HG03108 (cell line): ENCODE measurements at regions not wholly inside any gene's neighbourhood (a gene's known extent, or its start where the extent isn't known, plus 50 kb on each side); places are given as distances from the start of the nearest gene placed in this dataset.

ENCODE experiments used
- ATAC-seq: cut with Tn5 transposase; IDR thresholded peaks from one replicate; pipeline ENCODE4 v1.9.1; 2021; ENCODE audit warnings: moderate library complexity; ENCODE audit not compliant: unreplicated experiment

DNA sequence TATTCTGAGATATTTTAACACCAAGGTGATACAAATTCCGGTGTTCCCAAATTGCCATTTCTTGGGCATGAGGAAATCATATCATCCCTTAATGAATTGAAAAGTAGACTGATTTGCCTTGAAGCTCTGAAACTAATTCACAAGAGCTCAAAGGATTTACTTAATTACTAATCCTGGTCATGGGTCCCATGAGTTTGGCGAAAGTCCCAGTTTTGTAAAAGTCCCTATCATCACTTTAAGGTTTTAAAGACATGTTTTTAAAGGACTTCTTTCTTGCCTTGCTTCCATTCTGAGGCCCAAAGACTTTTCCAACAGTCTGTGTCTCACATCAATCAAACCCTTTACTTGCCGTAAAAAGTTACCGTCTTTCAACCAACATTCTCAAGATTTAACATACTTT is 377.9 kb downstream of the DNAJB9 start:
- no peak for ATAC-seq

DNA sequence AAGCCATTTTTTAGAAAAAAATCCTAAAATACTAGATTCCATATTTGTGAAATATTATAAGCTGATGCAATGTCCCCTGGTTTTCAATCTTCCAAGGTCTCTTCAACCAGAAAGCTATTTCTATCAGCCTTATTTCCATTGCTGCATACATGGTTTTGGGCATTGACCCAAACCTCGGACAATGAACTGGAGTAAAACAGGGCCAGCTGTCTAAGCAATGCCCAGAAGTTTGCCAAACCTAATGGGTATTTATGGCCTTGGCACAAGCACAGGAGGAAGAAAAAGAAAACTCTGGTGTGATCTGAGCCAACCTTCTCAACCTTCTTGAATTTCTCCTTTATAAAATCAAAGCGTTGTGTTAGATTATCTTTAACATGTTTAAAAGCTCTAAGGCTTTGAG is 402.3 kb downstream of the DNAJB9 start:
- no peak for ATAC-seq

DNA sequence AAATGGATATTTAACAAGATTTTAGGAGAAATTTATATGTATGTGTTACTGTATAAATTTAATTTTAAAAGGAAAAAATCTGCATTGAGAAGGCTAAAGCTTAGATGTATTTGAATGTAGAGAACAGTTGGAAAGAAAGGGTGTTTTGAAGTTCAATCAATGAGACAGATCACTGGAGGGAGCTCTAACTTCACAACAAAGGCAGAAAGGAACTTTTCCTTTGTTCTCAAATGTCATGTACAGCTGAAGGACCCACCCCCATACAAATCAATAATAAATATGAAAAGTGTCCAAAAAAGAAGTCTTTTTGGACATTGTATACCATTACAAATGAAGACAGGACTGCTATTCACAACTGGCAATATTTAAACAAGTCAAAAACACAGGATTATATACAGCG is 403.4 kb downstream of the DNAJB9 start:
- no peak for ATAC-seq

DNA sequence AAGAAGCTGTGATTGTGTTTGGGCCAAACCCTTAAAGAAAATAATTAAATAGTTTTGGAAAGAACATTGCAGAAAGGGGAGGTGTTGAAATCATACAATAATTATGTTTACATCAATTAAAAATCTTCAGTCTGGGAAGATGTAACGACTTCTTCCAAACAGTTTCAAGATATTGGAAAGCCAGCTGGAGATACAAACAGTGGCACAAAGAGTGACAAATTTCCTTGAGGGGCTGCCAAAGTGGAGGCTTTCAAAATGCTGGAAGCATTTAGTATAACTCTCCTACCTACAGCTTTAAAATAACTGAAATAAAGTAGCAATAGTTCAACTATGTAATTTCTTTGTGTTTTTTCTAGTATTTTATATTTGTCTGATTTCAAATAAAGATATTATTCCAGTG is 405.0 kb downstream of the DNAJB9 start:
- ATAC-seq = no peak

DNA sequence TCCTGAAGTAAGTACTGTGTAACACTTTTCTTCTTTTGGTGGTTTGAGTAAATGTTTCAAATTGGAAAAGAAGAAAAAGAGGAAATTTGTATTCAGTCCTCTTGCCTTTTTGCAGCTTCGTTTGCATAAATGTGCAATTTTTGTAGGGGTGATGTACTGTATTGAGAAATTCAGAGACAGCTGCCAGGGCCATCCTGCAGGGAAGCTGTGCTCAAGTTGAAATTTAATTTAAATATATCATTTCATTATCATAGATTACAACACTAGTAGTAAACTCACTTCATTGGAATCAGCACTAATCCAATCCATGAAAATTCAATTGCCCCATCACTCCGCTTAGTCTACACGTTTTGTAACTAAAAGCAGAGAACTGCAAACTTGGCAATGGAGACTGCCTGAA is 415.4 kb downstream of the DNAJB9 start:
- ATAC-seq = no peak

DNA sequence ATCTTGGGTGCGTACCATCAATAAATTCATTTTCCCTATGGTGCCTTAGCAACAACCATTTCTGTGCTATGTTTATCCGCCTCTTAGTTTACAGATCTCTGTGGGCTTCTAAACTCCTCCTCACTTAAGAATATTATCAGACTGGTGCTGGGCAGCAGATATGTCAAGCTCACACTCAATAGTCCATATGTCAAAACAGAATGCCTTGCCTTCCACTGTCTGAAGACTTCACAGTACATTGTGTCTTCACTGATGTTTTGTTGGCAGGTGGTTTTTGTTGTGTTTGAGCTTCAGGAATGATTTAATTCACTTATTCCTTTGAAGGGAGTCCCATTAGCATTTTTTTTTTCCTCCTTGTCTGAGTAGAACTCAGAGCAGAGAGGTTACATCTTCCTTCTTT is 419.6 kb downstream of the DNAJB9 start:
- no peak for ATAC-seq

DNA sequence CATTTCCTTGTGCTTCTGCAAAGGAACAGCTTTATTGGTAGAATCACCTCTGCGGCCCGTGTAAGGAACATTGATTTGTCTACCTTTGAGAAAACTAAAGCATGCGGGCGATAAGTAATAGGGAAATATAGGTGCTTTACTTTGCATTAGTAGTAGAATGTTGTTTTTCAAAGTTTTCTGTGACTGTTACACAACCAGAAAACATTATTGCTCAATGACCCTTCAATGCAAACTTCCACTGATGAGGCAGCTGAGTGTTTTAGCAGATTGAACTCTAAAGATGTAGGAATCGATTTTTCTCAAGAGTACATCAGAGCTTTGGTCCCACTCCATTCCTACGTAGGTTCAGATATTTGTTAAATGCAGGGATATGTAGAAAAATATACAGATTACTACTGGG is 427.8 kb downstream of the DNAJB9 start:
- no peak for ATAC-seq

DNA sequence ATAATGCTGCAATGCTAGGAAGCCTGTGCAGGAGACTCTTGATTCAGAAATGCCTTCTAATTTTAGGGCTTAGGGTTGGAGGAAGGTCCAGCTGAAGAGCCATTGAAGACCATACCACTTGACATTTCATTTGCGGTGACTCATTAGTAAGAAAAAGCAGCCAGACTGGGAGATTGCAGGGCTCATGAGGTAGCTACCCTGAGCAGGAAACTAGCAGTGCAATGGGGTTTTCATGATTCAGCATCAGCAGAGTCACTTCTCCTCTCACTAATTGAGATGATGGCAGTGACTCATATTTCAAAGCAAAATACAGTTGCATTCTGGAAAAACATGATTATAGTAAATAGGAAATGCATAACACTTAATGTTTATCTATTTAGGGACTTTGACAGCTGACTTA is 434.1 kb downstream of the DNAJB9 start:
- ATAC-seq = no peak

DNA sequence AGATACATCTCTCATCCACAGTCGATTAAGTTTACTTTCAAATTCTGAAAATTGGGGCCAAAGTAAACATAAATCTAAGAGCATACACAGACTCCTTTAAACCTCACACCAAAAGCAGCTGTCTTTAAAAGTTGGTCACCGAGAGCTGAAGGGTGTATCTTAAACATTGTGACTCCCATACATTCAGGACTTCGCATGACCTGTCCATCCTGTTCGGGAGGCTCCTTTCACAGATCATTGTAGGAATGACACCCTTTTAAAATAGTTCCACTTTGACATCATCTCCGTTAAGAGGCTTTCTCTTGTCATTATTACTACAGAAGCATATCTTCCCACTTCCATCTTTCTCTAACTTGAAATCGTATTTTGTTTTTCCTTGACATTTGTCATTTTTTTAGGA is 440.0 kb downstream of the DNAJB9 start:
- no peak for ATAC-seq

DNA sequence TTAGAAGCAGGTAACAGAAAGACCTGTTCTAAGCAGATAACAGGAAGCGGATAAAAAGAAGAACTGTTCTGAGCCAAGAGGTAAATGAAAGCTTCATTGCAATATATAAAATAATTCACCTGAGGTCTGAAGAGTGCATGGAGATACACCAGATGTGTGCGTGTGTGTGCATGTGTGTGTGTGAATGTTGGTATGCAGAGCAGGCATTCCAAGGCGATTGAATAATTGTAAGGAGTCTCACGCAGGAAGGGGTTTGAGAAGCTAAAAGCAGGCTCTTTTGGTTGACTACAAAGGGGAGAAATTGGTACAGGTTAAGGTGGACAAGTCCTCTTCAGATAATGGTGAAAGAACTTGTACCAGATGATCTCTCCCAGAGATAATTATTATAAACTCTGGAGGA is 450.6 kb downstream of the DNAJB9 start:
- ATAC-seq = no peak

DNA sequence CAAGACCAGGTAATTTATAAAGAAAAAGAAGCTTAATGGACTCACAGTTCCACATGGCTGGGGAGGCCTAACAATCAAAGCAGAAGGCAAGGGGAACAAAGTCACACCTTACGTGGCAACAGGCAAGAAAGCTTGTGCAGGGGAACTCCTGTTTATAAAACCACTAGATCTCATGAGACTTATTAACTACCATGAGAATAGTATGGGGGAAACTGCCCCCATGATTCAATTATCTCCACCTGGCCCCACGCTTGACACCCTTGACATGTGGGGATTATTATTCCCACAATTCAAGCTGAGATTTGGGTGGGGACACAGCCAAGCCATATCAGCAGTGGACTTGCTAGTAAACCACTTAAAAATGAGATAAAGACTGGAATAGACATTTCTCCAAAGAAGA is 451.7 kb downstream of the DNAJB9 start:
- ATAC-seq = no peak

DNA sequence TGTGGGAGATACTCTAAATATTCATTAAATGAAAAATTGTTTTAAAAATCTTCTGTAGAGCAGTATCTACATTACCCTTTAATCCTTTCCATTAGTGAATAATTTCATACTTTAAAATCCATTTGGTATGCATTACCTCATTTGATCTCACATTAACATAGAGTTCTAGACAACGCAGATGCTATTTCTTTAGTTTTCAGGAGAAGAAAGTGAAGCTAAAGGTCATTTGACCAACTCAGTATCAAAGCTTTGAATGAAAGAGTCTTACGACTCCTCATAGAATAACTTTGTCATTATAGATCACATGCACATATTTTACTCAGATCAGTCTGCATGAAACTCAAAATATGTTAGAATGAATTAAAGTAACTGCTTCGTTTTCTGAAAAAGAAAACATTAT is 460.2 kb downstream of the DNAJB9 start:
- ATAC-seq = no peak

DNA sequence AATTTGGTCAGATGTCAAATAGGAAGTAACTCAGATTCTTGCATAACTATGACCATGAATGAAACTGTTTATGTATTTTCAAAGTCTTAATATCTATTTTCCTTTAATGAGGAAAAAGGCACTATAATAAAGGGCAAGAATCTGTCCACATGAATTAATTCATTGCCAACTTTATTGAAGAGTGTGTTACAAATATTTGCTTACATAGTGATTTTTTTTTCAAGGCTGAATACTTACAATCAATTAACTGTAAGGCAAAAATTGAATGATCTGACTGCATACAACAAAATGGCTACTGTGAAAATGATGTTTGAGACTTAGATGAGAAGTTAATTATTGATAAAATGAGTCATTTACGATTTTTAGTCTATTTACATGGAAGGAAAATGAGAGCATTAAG is 475.0 kb downstream of the DNAJB9 start:
- ATAC-seq = no peak

DNA sequence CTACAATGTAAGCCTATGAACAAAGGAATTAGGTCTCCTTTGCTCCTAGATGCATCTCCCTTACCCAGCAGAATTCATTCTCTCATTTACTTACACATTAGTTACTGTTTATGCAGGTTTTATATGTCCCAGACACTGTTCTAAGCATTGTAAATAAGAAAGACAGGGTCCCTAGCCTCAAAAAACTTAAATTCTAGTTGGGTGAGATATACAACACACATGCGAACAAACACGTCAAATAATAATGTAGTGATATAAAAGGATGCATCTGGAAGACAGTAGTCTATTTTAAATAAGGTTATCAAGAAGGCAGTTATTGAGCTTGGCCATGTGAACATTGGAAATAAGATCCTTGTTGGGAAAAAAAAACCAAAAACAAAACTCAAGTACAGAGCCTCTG is 479.7 kb downstream of the DNAJB9 start:
- ATAC-seq = no peak

DNA sequence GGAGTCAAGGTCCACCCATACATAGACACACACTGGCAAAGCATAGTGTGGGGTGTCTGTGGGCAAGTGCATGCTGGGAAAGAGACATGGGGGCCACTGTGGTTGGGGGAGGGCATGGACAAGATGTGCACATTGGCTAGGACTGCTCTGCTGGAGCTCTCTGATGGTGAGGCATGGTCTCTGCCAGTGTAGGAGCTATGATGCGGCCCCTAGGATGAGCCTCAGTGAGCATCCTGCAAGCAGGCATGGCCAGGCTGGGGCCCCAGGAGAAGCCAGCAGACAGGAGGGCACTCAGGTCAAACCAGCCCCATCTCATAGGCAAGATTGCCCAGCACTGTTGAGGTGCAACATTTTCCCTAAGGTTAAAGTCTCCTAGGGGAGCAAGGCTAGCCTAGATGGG is 489.4 kb downstream of the DNAJB9 start:
- no peak for ATAC-seq

DNA sequence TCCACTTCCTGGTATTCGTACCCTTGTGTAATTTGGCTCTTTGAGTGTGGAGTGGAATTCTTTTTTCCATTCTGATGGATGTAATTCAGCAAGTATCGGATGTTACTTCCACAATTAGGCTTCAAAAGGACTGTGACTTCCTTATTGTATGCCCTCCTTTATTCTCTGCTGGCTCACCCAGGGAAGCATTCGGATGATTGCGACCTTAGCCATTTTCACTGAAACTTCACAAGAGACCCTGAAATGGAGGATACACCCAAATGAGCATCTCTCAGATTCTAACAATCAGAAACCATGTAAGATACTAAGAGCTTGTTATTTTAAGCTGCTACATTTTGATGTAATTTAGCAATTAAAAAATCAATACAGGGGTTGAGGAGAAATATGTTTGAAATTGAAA is 493.1 kb downstream of the DNAJB9 start:
- ATAC-seq = no peak

DNA sequence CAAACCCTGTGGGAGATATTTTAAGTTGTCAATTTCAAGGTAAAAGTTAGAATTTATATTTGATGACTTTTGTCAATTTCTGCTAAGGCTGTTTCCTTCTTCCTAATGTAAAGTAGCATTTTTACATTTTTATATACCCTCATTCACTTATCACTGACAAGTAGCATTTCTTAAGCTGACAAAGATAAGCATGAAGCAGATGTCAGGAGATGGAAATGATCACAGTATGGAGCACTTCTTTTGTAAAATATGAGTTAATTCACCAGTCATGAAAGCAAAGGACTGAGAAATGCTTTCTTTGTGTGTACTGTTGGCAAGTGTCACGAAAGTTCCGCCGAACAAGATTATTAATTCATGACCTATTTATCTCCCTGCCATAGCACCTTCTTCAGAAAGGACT is 503.9 kb downstream of the DNAJB9 start:
- no peak for ATAC-seq

DNA sequence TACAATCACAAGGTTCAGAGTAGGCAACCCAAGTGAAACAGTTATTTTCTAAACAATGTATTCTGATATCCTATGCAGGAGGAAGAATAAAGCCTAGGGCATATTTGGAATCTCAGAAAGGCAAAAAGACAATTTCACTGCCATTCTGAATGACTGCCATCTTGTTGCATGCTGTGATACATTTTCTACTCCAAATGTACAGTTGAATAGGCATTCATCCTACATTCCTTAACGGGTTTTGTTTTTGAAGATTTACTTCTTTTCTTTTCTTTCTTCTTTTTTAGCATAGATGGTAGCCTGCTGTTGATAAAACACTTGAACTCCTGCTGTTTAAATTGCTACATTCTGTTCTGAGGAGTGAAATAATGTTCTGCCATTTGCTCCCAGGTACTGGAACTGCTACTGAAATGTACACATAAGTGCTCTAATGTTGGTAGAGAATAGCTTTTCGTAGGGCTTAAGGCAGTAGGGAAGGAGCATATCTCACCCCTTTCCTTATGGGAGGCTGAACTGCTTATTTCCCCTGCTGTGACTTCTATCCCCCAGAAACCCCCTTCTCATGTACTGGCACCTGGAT is 506.8 kb downstream of the DNAJB9 start:
- no peak for ATAC-seq

DNA sequence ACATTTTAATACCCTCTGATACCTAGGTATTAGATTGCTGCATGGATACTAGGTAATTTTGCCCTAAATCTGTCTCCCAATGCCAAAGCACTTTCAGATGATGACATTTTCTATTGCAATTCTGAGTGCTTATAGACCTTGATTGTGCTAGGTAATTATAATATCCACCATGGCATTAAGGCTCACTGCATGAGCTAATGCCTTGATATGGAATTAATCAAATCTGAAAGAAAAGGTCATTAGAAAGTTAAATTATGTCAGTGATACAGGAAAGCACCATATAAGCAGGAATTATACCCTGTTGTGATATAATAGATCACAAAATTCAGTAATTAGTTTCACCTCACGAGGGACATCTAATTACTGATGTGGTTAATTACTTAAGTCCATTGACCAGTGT is 521.4 kb downstream of the DNAJB9 start:
- no peak for ATAC-seq

DNA sequence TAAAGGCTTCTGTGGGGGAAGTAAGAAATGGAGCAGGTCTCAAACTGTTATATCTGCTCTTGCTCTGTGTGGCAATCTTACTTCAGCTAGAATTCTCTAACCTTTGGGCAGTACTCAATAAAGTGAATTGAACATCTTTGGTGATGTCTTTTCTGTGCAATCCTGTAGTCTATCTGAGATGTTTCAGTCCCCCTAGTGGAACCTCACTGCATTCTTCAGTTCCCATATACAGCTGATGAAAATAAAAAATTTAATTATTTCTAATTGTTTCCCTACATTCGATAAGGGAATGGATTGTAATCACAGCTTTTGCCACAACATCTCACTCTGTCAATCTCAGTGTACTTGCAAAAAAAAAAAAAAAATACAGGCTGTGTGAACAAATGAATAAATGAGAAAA is 522.6 kb downstream of the DNAJB9 start:
- no peak for ATAC-seq

DNA sequence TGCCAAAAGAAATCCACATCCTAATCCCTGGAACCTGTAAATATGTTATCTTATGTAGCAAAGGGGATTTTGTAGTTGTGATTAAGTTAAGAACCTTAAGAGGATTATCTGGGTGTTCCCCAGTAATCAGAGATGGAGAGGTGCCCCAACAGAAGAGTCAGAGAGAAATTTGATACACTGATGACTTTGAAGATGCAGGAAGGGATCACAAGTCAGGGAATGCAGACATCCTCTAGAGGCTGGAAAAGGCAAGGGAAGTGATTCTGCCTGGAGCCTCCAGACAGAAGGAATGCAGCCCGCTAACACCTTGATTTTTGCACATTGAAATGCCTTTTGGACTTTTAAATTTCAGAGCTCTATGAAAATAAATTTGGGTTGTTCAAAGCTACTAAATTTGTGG is 531.7 kb downstream of the DNAJB9 start:
- ATAC-seq = no peak

DNA sequence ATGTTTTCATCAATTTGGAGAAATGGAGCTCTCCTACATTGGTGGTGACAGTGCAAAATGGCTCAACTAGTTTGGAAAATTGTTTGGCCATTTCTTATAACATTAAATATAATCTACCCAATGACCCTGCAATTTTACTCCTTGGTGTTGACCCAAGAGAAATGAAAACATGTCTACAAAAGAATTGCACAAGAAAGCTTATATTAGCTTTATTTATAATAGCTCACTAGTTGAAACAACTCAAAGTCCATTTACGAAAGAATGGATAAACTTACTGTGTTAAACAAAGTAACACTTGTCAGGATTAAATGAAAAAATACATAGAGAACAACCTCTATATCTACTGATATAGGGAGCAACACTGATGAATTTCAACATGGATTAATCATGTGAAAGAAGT is 539.9 kb downstream of the DNAJB9 start:
- ATAC-seq = no peak

DNA sequence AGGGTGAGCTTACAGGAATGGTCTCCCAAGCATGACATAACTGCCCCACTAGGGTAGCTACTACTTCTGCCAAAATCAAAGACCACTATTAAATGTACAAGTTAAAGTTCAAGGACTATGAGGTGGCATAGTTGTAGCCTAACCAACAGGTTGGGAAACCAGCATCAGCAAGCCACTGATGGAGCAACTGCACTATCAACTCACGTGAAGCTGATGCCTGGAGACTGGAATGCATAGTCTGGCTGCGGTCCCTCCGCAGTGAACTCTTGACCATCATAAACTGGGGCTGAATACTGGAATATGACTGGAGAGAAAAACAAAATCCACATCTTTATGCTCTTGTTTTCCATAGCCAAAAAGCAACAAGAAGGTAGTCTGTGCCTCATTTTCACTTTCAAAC is 541.4 kb downstream of the DNAJB9 start:
- no peak for ATAC-seq
